ENCODE measurements at regions not wholly inside any gene's neighbourhood (a gene's known extent, or its start where the extent isn't known, plus 50 kb on each side); places are given as distances from the start of the nearest gene placed in this dataset.
A peak's percentile ranks its signal among the peaks of the same experiment; 100 is the strongest.

DNA sequence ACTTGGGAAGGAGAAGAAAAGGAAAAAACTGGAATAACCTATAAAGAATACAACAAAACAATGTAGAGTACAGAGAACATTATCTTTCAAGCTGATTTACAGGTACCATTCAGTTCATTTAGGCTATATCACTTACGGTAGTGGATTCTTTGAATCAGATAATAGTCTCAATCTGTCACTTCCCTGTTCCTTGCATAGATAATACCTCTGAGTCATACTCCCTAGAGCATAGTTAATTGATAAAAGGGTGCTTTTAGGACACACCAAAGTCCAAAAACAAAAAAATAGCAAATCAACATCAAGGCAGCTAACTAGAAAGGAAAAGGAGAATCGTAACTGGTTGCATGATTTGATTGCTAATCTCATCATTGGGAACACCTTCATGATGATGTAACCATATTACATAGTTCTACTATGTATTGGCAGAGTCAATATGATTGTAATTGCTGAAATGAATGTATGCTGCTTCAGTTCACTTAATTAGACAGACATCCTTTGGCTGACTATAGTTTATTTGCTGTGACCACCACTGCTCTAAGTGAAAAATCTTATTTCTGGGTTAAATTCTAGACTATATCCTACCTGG, 844.4 kb downstream of the GATA3 start:
- Histone ChIP-seq H3K4me1 (ENCODE audit: insufficient read depth, low read length) (no peaks in the 10 kb centered on the region), H3K4me3 (ENCODE audit: low read length) (no peak overlapping the region), H3K9me3 (ENCODE audit: insufficient read depth, low read depth, low read length) (no peaks in the 10 kb centered on the region), H3K27me3 (ENCODE audit: insufficient read depth, low read length) (no peaks in the 10 kb centered on the region), H3K27ac (ENCODE audit: low read length) (no peak overlapping the region), H3K36me3 (ENCODE audit: insufficient read depth, low read depth, low read length) (no peaks in the 10 kb centered on the region), H3K9ac (ENCODE audit: low read depth, low read length) (no peak overlapping the region)

DNA sequence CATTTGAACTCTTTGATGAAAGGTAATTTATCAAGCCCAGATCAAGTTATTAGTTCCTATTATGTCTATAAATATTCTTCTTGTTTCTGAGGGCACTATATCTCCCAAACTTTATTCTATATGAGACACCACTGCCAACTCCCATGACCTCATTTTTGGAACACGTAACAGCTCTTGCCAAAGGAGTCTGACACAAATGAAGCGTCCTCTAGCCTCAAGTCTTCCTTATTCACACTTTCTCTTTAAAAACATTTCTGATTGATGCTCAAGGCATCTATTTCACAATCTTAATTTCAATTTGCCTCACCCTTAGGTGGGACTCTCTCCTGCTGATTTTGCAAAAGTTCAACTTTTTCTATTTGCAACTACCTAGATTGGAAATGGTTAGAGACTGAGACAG, 848.4 kb downstream of the GATA3 start:
- Histone ChIP-seq H3K9me3 (ENCODE audit: insufficient read depth, low read depth, low read length) (no peaks in the 10 kb centered on the region), H3K4me1 (ENCODE audit: insufficient read depth, low read length) (no peaks in the 10 kb centered on the region), H3K9ac (ENCODE audit: low read depth, low read length) (no peak overlapping the region), H3K27ac (ENCODE audit: low read length) (no peak overlapping the region), H3K36me3 (ENCODE audit: insufficient read depth, low read depth, low read length) (no peaks in the 10 kb centered on the region), H3K4me3 (ENCODE audit: low read length) (no peak overlapping the region), H3K27me3 (ENCODE audit: insufficient read depth, low read length) (no peaks in the 10 kb centered on the region)

DNA sequence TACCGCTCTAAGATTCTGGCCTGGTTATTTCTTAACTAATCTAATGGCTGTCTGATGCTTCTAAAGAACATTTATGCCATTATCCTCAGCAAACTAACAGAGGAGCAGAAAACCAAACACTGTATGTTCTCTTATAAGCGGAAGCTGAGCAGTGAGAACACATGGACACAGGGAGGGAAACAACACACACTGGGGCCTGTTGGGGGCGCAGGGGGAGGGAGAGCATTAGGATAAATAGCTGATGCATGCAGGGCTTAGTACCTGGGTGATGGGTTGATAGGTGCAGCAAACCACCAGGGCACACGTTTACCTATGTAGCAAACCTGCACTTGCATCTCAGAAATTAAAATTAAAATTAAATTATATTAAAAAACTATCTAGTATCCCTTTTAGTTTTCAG, 853.5 kb downstream of the GATA3 start:
- Histone ChIP-seq H3K36me3 (ENCODE audit: insufficient read depth, low read depth, low read length) (no peaks in the 10 kb centered on the region), H3K9ac (ENCODE audit: low read depth, low read length) (no peak overlapping the region), H3K4me1 (ENCODE audit: insufficient read depth, low read length) (0 out of 2 replicates have a peak, but pooled peaks cover 2% of the 10 kb centered on the region), H3K4me3 (ENCODE audit: low read length) (no peak overlapping the region), H3K27me3 (ENCODE audit: insufficient read depth, low read length) (no peaks in the 10 kb centered on the region), H3K9me3 (ENCODE audit: insufficient read depth, low read depth, low read length) (no peaks in the 10 kb centered on the region), H3K27ac (ENCODE audit: low read length) (no peak overlapping the region)

DNA sequence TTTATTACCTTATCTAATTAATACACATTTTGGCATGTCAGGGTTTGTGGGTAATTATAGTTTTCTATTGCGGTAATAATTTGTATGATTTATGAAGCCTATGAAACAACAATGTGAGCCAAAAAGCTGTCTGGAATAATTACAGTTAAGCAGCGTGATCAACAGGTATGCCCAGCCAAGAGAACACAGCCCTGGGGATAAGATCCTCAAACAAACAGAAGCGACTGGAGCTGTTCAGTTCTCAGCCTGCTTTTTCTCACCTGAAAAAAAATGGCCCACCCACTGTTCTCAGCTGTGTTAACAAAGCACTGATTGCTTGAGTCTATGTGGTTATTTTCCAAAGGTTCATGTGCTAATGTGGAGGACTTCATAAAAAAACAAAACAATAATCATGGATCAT, 855.8 kb downstream of the GATA3 start:
- 0 out of 2 replicates have a peak, but pooled peaks cover 2% of the 10 kb centered on the region for H3K4me1 ChIP-seq (ENCODE audit: insufficient read depth, low read length)
- no peaks in the 10 kb centered on the region for H3K9me3 ChIP-seq (ENCODE audit: insufficient read depth, low read depth, low read length)
- no peaks in the 10 kb centered on the region for H3K27me3 ChIP-seq (ENCODE audit: insufficient read depth, low read length)
- H3K9ac ChIP-seq (ENCODE audit: low read depth, low read length) = no peak overlapping the region
- no peak overlapping the region for H3K27ac ChIP-seq (ENCODE audit: low read length)
- no peaks in the 10 kb centered on the region for H3K36me3 ChIP-seq (ENCODE audit: insufficient read depth, low read depth, low read length)
- no peak overlapping the region for H3K4me3 ChIP-seq (ENCODE audit: low read length)

DNA sequence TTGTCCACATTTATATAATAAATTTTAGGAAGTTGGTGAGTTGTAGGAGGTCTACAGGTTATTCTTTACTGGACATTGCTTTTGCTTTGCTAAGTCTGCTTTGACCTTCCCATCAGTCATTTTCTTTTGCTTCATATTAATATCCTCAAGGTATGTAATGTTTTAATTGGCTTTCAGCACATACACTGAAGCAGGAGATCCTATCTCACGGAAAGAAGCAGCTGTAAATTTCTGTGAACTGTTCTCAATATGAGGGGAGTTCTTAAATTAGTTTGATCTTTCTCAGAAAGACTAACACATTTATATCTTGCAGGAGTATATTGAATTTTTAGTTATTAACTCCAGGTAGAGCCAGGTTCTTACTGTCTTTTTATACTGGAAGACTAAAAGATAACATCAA, 856.5 kb downstream of the GATA3 start:
- no peak overlapping the region for H3K4me3 ChIP-seq (ENCODE audit: low read length)
- no peaks in the 10 kb centered on the region for H3K9me3 ChIP-seq (ENCODE audit: insufficient read depth, low read depth, low read length)
- no peak overlapping the region for H3K9ac ChIP-seq (ENCODE audit: low read depth, low read length)
- no peaks in the 10 kb centered on the region for H3K36me3 ChIP-seq (ENCODE audit: insufficient read depth, low read depth, low read length)
- no peaks in the 10 kb centered on the region for H3K27me3 ChIP-seq (ENCODE audit: insufficient read depth, low read length)
- 0 out of 2 replicates have a peak, but pooled peaks cover 2% of the 10 kb centered on the region for H3K4me1 ChIP-seq (ENCODE audit: insufficient read depth, low read length)
- no peak overlapping the region for H3K27ac ChIP-seq (ENCODE audit: low read length)

DNA sequence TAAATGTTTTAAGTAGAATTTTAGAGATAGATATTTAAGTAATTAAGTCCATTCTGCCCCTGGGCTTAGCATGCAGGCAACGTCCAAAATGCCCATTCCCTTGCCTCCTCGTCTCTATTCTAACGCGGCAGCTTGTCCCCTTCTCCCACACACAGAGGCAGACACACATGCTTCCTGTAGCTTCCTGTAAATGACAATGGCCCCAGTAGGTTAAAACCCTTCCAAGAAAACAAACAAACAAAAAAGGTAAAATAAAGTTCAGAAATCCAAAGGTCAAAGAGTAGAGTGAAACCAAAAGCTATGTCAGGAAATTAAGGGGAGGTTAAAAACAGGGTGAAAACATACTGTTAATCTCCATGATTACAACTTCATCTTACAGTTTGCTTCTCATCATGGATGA, 857.6 kb downstream of the GATA3 start:
- H3K27me3 ChIP-seq (ENCODE audit: insufficient read depth, low read length) = no peaks in the 10 kb centered on the region
- no peaks in the 10 kb centered on the region for H3K9me3 ChIP-seq (ENCODE audit: insufficient read depth, low read depth, low read length)
- no peak overlapping the region for H3K27ac ChIP-seq (ENCODE audit: low read length)

DNA sequence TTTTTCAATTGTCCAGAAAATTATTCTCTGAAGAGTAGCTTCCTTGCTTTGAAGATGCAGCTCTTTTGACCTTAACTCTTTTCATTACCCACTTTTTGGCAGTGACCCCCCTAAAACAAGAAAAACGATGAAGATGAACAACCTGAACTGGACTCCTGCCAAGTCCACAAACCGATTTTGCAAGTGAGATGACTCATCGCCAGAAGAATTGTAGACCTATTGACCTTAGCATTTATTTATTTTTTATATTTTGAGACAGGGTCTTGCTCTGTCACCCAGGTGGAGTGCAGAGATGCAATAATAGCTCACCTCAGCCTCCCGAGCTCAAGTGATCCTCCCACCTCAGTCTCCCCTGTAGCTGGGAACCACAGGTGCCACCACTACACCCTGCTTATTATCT, 859.2 kb downstream of the GATA3 start:
- no peaks in the 10 kb centered on the region for H3K27me3 ChIP-seq (ENCODE audit: insufficient read depth, low read length)
- no peaks in the 10 kb centered on the region for H3K9me3 ChIP-seq (ENCODE audit: insufficient read depth, low read depth, low read length)
- no peak overlapping the region for H3K27ac ChIP-seq (ENCODE audit: low read length)
- no peak overlapping the region for H3K9ac ChIP-seq (ENCODE audit: low read depth, low read length)
- no peaks in the 10 kb centered on the region for H3K36me3 ChIP-seq (ENCODE audit: insufficient read depth, low read depth, low read length)
- no peak overlapping the region for H3K4me3 ChIP-seq (ENCODE audit: low read length)
- H3K4me1 ChIP-seq (ENCODE audit: insufficient read depth, low read length) = 0 out of 2 replicates have a peak, but pooled peaks cover 2% of the 10 kb centered on the region

More for the DNA sequence above, 857.6 kb downstream of the GATA3 start:
- Histone ChIP-seq H3K4me1 (ENCODE audit: insufficient read depth, low read length) (0 out of 2 replicates have a peak, but pooled peaks cover 2% of the 10 kb centered on the region), H3K36me3 (ENCODE audit: insufficient read depth, low read depth, low read length) (no peaks in the 10 kb centered on the region), H3K4me3 (ENCODE audit: low read length) (no peak overlapping the region), H3K9ac (ENCODE audit: low read depth, low read length) (no peak overlapping the region)

DNA sequence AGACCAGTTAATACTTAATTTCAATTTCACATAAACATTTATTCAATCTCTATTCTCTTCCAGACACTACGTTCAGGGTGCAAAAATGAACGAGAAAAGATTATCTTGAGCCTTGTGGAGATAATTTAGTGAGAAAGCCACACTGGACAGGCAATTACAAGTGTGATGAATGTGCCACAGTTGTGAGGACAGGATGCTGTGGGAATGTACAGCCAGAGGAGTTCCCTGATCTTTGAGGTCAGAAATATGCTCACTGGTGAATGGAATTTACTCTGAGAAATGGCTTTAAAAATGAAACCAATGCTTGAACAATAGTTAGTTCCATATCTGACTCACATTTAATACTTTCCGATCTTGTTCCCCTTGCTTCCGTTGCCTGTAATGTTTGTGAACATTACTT, 864.8 kb downstream of the GATA3 start:
- Histone ChIP-seq H3K4me3 (ENCODE audit: low read length) (no peak overlapping the region), H3K9me3 (ENCODE audit: insufficient read depth, low read depth, low read length) (no peaks in the 10 kb centered on the region), H3K36me3 (ENCODE audit: insufficient read depth, low read depth, low read length) (no peaks in the 10 kb centered on the region), H3K27ac (ENCODE audit: low read length) (no peak overlapping the region), H3K27me3 (ENCODE audit: insufficient read depth, low read length) (no peaks in the 10 kb centered on the region), H3K4me1 (ENCODE audit: insufficient read depth, low read length) (peaks cover 11% of the 10 kb centered on the region; the same call in 1 of the 2 replicates), H3K9ac (ENCODE audit: low read depth, low read length) (no peak overlapping the region)

DNA sequence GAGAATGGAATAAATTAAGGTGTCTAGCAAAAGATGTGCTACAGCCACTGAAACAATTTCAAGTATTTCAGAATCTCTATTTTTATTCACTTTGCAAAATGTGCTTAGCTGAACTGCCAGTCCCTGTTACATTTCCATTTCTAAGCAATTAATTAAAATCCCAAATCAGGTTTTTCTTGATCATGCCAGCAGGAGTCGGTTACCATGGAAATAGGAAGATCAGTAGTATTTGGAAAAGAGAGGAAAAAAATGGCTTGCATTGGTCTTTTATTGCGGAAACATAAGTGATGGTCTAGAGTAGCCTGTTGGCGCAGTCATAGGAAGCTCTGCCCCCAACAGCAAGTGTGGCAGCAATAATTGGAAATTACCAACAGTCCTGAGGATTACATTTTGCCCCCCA, 867.1 kb downstream of the GATA3 start:
- H3K4me1 ChIP-seq (ENCODE audit: insufficient read depth, low read length) = peaks cover 11% of the 10 kb centered on the region; the same call in 1 of the 2 replicates
- H3K27me3 ChIP-seq (ENCODE audit: insufficient read depth, low read length) = no peaks in the 10 kb centered on the region
- no peaks in the 10 kb centered on the region for H3K36me3 ChIP-seq (ENCODE audit: insufficient read depth, low read depth, low read length)
- H3K27ac ChIP-seq (ENCODE audit: low read length) = peak overlapping the region; percentile 15
- no peak overlapping the region for H3K9ac ChIP-seq (ENCODE audit: low read depth, low read length)
- no peaks in the 10 kb centered on the region for H3K9me3 ChIP-seq (ENCODE audit: insufficient read depth, low read depth, low read length)
- H3K4me3 ChIP-seq (ENCODE audit: low read length) = peak overlapping the region; percentile 43; the same call in 1 of the 2 replicates

DNA sequence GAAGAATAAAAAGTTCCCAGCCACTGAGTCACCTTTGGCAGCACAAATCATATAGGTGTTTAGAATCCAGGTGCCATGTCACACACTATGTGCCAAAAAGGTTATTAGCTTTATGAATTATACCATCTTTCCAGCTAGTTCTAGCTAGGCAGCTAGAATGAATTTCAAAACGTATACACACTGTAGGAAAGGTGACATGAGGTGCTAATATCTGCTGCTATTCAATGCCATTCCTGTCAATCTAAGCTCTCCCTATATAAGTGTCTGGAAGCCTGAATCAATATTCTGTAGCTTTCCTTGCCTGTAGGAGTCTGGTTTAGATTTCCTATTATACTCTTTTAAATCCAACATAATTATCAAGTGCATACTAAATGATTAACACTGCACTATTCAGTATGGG, 868.6 kb downstream of the GATA3 start:
- no peak overlapping the region for H3K4me3 ChIP-seq (ENCODE audit: low read length)
- no peaks in the 10 kb centered on the region for H3K9me3 ChIP-seq (ENCODE audit: insufficient read depth, low read depth, low read length)
- no peak overlapping the region for H3K9ac ChIP-seq (ENCODE audit: low read depth, low read length)
- no peak overlapping the region for H3K27ac ChIP-seq (ENCODE audit: low read length)
- H3K36me3 ChIP-seq (ENCODE audit: insufficient read depth, low read depth, low read length) = no peaks in the 10 kb centered on the region
- no peaks in the 10 kb centered on the region for H3K27me3 ChIP-seq (ENCODE audit: insufficient read depth, low read length)
- H3K4me1 ChIP-seq (ENCODE audit: insufficient read depth, low read length) = peaks cover 11% of the 10 kb centered on the region; the same call in 1 of the 2 replicates

DNA sequence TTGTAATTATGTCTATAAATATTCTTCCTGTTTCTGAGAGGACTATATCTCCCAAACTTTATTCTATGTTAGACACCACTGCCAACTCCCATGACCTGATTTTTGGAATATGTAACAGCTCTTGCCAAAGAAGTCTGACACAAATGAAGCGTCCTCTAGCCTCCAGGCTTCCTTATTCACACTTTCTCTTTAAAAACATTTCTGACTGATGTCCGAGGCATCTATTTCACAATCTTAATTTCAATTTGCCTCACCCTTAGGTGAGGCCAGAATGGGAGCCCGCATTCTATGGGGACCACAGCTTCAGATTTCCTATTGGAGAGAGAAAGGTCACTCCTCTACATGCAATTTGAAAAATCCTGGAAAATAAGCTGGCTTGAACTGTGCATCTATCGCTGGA, 873.2 kb downstream of the GATA3 start:
- Histone ChIP-seq H3K27me3 (ENCODE audit: insufficient read depth, low read length) (no peaks in the 10 kb centered on the region), H3K9me3 (ENCODE audit: insufficient read depth, low read depth, low read length) (no peaks in the 10 kb centered on the region), H3K9ac (ENCODE audit: low read depth, low read length) (no peak overlapping the region), H3K4me3 (ENCODE audit: low read length) (no peak overlapping the region), H3K27ac (ENCODE audit: low read length) (no peak overlapping the region), H3K4me1 (ENCODE audit: insufficient read depth, low read length) (no peaks in the 10 kb centered on the region), H3K36me3 (ENCODE audit: insufficient read depth, low read depth, low read length) (no peaks in the 10 kb centered on the region)

DNA sequence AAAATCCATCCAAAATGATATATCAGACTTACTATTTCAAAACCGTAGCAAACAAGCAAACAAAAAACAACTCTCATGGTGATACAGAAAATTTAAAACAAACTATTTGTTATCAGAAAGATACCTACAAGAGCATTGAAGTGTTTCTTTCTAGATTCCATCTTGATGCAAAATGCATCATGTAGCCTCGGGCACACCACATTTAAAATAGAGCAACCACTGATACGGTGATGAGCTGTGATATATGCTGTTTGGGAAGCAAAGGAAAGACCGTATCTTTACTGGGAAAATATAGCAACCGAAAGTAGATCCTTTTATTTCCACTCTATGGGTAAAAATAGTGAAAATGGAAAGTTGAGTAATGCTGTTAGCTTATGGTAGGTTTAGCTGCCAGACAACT, 892.0 kb downstream of the GATA3 start:
- no peaks in the 10 kb centered on the region for H3K27me3 ChIP-seq (ENCODE audit: insufficient read depth, low read length)
- H3K4me3 ChIP-seq (ENCODE audit: low read length) = no peak overlapping the region
- no peaks in the 10 kb centered on the region for H3K4me1 ChIP-seq (ENCODE audit: insufficient read depth, low read length)
- H3K9me3 ChIP-seq (ENCODE audit: insufficient read depth, low read depth, low read length) = no peaks in the 10 kb centered on the region
- no peak overlapping the region for H3K9ac ChIP-seq (ENCODE audit: low read depth, low read length)
- no peaks in the 10 kb centered on the region for H3K36me3 ChIP-seq (ENCODE audit: insufficient read depth, low read depth, low read length)
- no peak overlapping the region for H3K27ac ChIP-seq (ENCODE audit: low read length)
